Panc1 (cell line): ENCODE measurements at regions not wholly inside any gene's neighbourhood (a gene's known extent, or its start where the extent isn't known, plus 50 kb on each side); places are given as distances from the start of the nearest gene placed in this dataset.

Source experiments
- ATAC-seq: fragments of 200-7000 bp; cut with Tn5 transposase; 2 replicates; pipeline ENCODE4 v1.9.1; 2020; ENCODE audit warnings: mild to moderate bottlenecking, moderate library complexity
- BruUV-seq: library from RNA; stranded (reverse); fragments of 400-500 nt; replicated peaks from 2 replicates; lab custom pipeline; 2021; lab: Mats Ljungman, UMichigan
- CTCF ChIA-PET: fragments of 300-600 bp; sonication (Branson Sonifier 250); formaldehyde crosslinking; loops from one replicate; lab custom pipeline; 2022; ENCODE audit warnings: antibody characterized with exemption; lab: Charles Lee
- POLR2A ChIA-PET: fragments of 300-600 bp; sonication (Branson Sonifier 250); formaldehyde crosslinking; loops from one replicate; lab custom pipeline; 2022; ENCODE audit warnings: antibody characterized with exemption; lab: Charles Lee
- DNase-seq: peaks from one replicate; pipeline ENCODE4 v3.0.0-alpha.2; 2010; ENCODE audit warnings: low read depth, low spot score
- H3K27ac ChIP-seq: 2 replicates; pipeline ENCODE4 v1.5.1; 2011; ENCODE audit warnings: mild to moderate bottlenecking, low read length, inconsistent platforms
- H3K27me3 ChIP-seq: fragments of 200-500 bp; sonication (Bioruptor generic); 2 replicates; pipeline ENCODE4 v1.6.0; 2014; ENCODE audit warnings: low read length, inconsistent platforms; ENCODE audit not compliant: control insufficient read depth, insufficient read depth
- H3K36me3 ChIP-seq: fragments of 200-500 bp; sonication (Bioruptor generic); 2 replicates; pipeline ENCODE4 v1.5.1; 2014; ENCODE audit warnings: inconsistent platforms, mild to moderate bottlenecking, low read length, moderate library complexity; ENCODE audit not compliant: control insufficient read depth, insufficient read depth
- H3K4me1 ChIP-seq: 2 replicates; pipeline ENCODE4 v1.5.1; 2011; ENCODE audit warnings: inconsistent platforms, mild to moderate bottlenecking, low read length, moderate library complexity; ENCODE audit not compliant: control insufficient read depth, insufficient read depth
- H3K4me3 ChIP-seq, 2 experiments: 2 replicates each; pipeline ENCODE4 v1.5.1; 2011 to 2012; ENCODE audit warnings: low read depth in 2 of 2, low read length in 2 of 2, mild to moderate bottlenecking in 2 of 2, inconsistent platforms in 1 of 2, moderate library complexity in 1 of 2
- H3K9me3 ChIP-seq: fragments of 200-500 bp; sonication (Bioruptor generic); 2 replicates; pipeline ENCODE4 v1.5.1; 2014; ENCODE audit warnings: low read depth, mild to moderate bottlenecking, inconsistent platforms, low read length, moderate library complexity; ENCODE audit not compliant: control insufficient read depth, insufficient read depth
- CTCF ChIP-seq: fragments of 450-650 bp; IDR thresholded peaks from 2 replicates; pipeline ENCODE4 v1.5.1; 2017; ENCODE audit warnings: mild to moderate bottlenecking
- POLR2AphosphoS5 ChIP-seq: IDR thresholded peaks from 2 replicates; pipeline ENCODE4 v1.6.1; 2012; ENCODE audit warnings: mild to moderate bottlenecking, low read depth, low read length, moderate library complexity
- SIN3A ChIP-seq: IDR thresholded peaks from 2 replicates; pipeline ENCODE4 v1.6.1; 2012; ENCODE audit warnings: low read depth, mild to moderate bottlenecking, low read length, moderate library complexity, borderline replicate concordance; ENCODE audit not compliant: insufficient read depth
- TCF7L2 ChIP-seq: IDR thresholded peaks from 2 replicates; pipeline ENCODE4 v1.6.1; 2011; ENCODE audit warnings: mild to moderate bottlenecking, low read depth, low read length, inconsistent platforms
- in situ Hi-C: cut with HindIII; loops from 2 replicates; pipeline ENCODE4 v1.10.0; 2016; ENCODE audit warnings: low sequenced_read_pairs, low pct_unique_long_range_greater_than_20kb
- intact Hi-C: fragments of 100-400 bp; cut with micrococcal nuclease; formaldehyde crosslinking; loops from one replicate; pipeline ENCODE4 v1.10.0; 2022; ENCODE audit not compliant: unreplicated experiment
- TF ChIP-seq, protein P1 (sequence below), 2 experiments: IDR thresholded peaks; 2 replicates each; pipeline ENCODE4 v1.6.1; 2011 to 2012; ENCODE audit warnings: low read depth in 2 of 2, control low read depth in 1 of 2, low read length in 1 of 2, mild to moderate bottlenecking in 1 of 2, moderate library complexity in 1 of 2; ENCODE audit not compliant: insufficient read depth in 1 of 2

GRCh38 chr18:53952700-53953099 is 271.8 kb downstream of the MBD2 start:
- H3K27me3 ChIP-seq, result no peaks in the 10 kb centered on the region
- no peak overlapping the region for H3K4me3 ChIP-seq
- in situ Hi-C loops, result no loop called here
- H3K36me3 ChIP-seq, result no peaks in the 10 kb centered on the region
- H3K4me1 ChIP-seq, result no peaks in the 10 kb centered on the region
- DNase-seq (no peak), ATAC-seq (no peak)
- no peak for TF ChIP-seq TCF7L2
- no peak for TF ChIP-seq POLR2AphosphoS5
- TF ChIP-seq, protein P1, sequence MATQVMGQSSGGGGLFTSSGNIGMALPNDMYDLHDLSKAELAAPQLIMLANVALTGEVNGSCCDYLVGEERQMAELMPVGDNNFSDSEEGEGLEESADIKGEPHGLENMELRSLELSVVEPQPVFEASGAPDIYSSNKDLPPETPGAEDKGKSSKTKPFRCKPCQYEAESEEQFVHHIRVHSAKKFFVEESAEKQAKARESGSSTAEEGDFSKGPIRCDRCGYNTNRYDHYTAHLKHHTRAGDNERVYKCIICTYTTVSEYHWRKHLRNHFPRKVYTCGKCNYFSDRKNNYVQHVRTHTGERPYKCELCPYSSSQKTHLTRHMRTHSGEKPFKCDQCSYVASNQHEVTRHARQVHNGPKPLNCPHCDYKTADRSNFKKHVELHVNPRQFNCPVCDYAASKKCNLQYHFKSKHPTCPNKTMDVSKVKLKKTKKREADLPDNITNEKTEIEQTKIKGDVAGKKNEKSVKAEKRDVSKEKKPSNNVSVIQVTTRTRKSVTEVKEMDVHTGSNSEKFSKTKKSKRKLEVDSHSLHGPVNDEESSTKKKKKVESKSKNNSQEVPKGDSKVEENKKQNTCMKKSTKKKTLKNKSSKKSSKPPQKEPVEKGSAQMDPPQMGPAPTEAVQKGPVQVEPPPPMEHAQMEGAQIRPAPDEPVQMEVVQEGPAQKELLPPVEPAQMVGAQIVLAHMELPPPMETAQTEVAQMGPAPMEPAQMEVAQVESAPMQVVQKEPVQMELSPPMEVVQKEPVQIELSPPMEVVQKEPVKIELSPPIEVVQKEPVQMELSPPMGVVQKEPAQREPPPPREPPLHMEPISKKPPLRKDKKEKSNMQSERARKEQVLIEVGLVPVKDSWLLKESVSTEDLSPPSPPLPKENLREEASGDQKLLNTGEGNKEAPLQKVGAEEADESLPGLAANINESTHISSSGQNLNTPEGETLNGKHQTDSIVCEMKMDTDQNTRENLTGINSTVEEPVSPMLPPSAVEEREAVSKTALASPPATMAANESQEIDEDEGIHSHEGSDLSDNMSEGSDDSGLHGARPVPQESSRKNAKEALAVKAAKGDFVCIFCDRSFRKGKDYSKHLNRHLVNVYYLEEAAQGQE (IDR thresholded peaks at IDR 0.05; ENCODE audit: insufficient read depth in 1 of 2, low read depth in 2 of 2, low read length in 1 of 2), result no peak
- no peak for TF ChIP-seq CTCF
- TF ChIP-seq SIN3A, result no peak
- POLR2A ChIA-PET, result no interaction called here
- H3K9me3 ChIP-seq, result no peaks in the 10 kb centered on the region
- no TSS peak for BruUV-seq
- intact Hi-C loops, result no loop called here
- CTCF ChIA-PET, result no interaction called here
- no peak overlapping the region for H3K27ac ChIP-seq

GRCh38 chr18:53950545-53950944 is 273.9 kb downstream of the MBD2 start:
- Histone ChIP-seq H3K36me3 (no peaks in the 10 kb centered on the region), H3K27me3 (no peaks in the 10 kb centered on the region), H3K4me3 (no peak overlapping the region), H3K27ac (no peak overlapping the region), H3K4me1 (no peaks in the 10 kb centered on the region), H3K9me3 (no peaks in the 10 kb centered on the region)
- DNase-seq (no peak), ATAC-seq (no peak)
- intact Hi-C loops, result no loop called here
- in situ Hi-C loops, result no loop called here
- TF ChIP-seq, protein P1 (IDR thresholded peaks at IDR 0.05; ENCODE audit: insufficient read depth in 1 of 2, low read depth in 2 of 2, low read length in 1 of 2), result no peak
- TF ChIP-seq SIN3A, result no peak
- no peak for TF ChIP-seq CTCF
- no peak for TF ChIP-seq POLR2AphosphoS5
- no peak for TF ChIP-seq TCF7L2
- CTCF ChIA-PET, result no interaction called here
- no TSS peak for BruUV-seq
- POLR2A ChIA-PET, result no interaction called here
